Osteoblast (primary cell): ENCODE measurements at regions not wholly inside any gene's neighbourhood (a gene's known extent, or its start where the extent isn't known, plus 50 kb on each side); places are given as distances from the start of the nearest gene placed in this dataset.

ENCODE experiments used
- DNase-seq: peaks from one replicate; pipeline ENCODE4 v3.0.0; 2011; ENCODE audit warnings: low spot score, mixed read lengths; ENCODE audit not compliant: insufficient read length; ENCODE audit errors: missing footprints
- H2AFZ ChIP-seq: 2 replicates; pipeline ENCODE4 v1.6.0; 2011; ENCODE audit warnings: mild to moderate bottlenecking, low read length
- H3K27ac ChIP-seq: 2 replicates; pipeline ENCODE4 v1.5.1; 2011; ENCODE audit warnings: mild to moderate bottlenecking, low read depth, low read length, moderate library complexity
- H3K27me3 ChIP-seq: 2 replicates; pipeline ENCODE4 v1.6.0; 2012; ENCODE audit warnings: mild to moderate bottlenecking, control low read depth, inconsistent platforms, low read length, moderate library complexity; ENCODE audit not compliant: insufficient read depth
- H3K36me3 ChIP-seq: 2 replicates; pipeline ENCODE4 v1.5.1; 2011; ENCODE audit warnings: mild to moderate bottlenecking, low read length, control low read depth, moderate library complexity; ENCODE audit not compliant: insufficient read depth
- H3K4me1 ChIP-seq: 2 replicates; pipeline ENCODE4 v1.5.1; 2011; ENCODE audit warnings: mild to moderate bottlenecking, low read length, control low read depth, moderate library complexity; ENCODE audit not compliant: insufficient read depth
- H3K4me2 ChIP-seq: 2 replicates; pipeline ENCODE4 v1.6.0; 2011; ENCODE audit warnings: mild to moderate bottlenecking, low read length; ENCODE audit not compliant: insufficient read depth
- H3K4me3 ChIP-seq: fragments of 200-600 bp; sonication (generic); 3 replicates; pipeline ENCODE4 v1.5.1; 2012; ENCODE audit warnings: mild to moderate bottlenecking, low read length, inconsistent platforms; ENCODE audit not compliant: insufficient read depth
- H3K79me2 ChIP-seq: 2 replicates; pipeline ENCODE4 v1.6.0; 2012; ENCODE audit warnings: mild to moderate bottlenecking, low read length, control low read depth, inconsistent platforms; ENCODE audit not compliant: insufficient read depth
- H3K9me3 ChIP-seq: 2 replicates; pipeline ENCODE4 v1.5.1; 2011; ENCODE audit warnings: low read depth, low read length, control low read depth
- H4K20me1 ChIP-seq: 2 replicates; pipeline ENCODE4 v1.6.0; 2012; ENCODE audit warnings: mild to moderate bottlenecking, low read length, control low read depth; ENCODE audit not compliant: insufficient read depth
- TF ChIP-seq, protein P1 (sequence below): IDR thresholded peaks from 2 replicates; pipeline ENCODE4 v1.5.1; 2011; ENCODE audit warnings: mild to moderate bottlenecking, low read depth, low read length, moderate library complexity; ENCODE audit errors: extremely low read depth

DNA sequence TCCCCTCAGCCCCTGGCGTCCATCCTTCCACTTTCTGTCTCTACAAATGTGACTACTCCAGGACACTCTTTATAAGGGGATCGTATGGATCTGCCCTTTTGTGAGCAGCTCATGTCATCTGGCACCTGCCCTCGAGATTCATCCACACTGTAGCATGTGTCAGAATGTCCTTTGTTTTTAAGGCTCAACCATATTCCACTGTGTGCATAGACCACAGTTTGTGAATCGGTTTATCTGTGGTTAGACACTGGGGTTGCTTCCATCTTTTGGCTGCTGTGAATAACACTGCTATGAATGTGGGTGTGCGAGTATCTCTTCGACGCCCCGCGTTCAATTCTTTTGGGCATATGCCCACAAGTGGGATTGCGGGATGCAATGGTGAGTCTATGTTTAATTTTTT lies 167.9 kb downstream of the NUP210 start:
- Histone ChIP-seq H3K27ac (no peak overlapping the region), H3K9me3 (no peaks in the 10 kb centered on the region), H3K4me2 (no peak overlapping the region), H3K27me3 (peaks cover 10% of the 10 kb centered on the region), H3K79me2 (no peaks in the 10 kb centered on the region), H3K36me3 (no peaks in the 10 kb centered on the region), H2AFZ (no peak overlapping the region), H3K4me1 (no peaks in the 10 kb centered on the region), H3K4me3 (no peak overlapping the region), H4K20me1 (no peaks in the 10 kb centered on the region)
- TF ChIP-seq, protein P1, sequence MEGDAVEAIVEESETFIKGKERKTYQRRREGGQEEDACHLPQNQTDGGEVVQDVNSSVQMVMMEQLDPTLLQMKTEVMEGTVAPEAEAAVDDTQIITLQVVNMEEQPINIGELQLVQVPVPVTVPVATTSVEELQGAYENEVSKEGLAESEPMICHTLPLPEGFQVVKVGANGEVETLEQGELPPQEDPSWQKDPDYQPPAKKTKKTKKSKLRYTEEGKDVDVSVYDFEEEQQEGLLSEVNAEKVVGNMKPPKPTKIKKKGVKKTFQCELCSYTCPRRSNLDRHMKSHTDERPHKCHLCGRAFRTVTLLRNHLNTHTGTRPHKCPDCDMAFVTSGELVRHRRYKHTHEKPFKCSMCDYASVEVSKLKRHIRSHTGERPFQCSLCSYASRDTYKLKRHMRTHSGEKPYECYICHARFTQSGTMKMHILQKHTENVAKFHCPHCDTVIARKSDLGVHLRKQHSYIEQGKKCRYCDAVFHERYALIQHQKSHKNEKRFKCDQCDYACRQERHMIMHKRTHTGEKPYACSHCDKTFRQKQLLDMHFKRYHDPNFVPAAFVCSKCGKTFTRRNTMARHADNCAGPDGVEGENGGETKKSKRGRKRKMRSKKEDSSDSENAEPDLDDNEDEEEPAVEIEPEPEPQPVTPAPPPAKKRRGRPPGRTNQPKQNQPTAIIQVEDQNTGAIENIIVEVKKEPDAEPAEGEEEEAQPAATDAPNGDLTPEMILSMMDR, result no peak
- no peak for DNase-seq

DNA sequence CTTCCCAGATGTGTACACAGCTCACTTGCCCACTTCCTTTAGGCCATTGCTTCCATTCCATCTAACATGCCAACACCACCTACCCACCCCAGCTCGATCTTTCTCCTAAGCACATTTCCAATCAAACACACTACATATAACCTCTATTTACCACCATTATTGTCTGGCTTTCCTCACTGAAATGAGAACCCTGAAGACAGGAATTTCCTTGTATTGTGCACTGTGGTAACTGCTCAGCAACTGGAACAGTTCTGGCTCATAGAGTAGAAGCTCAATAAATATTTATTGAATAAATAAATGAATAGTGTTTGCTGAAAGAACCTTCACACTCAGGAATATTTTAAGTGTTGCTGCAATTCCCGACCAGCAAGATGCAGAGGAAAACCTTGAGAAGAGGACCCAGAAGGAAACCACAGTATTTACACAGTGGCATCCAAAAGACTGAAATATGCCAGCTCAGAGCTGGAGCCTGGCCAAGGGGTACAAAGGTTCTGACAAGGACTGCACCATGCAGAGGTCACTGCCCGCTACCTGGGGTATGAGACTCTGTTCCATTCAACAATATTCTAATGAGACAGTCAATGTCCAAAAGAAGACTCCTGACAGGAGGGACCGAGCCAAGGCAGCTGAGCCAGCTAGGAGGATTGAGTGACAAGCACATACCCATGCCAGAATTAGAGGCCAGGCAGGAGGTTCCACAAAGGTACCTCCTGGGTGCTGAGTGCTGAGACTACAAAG lies 168.8 kb downstream of the NUP210 start:
- Histone ChIP-seq H3K27ac (no peak overlapping the region), H2AFZ (no peak overlapping the region), H3K9me3 (no peaks in the 10 kb centered on the region), H3K36me3 (no peaks in the 10 kb centered on the region), H3K4me3 (no peak overlapping the region), H3K4me2 (no peak overlapping the region), H3K4me1 (no peaks in the 10 kb centered on the region), H3K27me3 (peaks cover 10% of the 10 kb centered on the region), H3K79me2 (no peaks in the 10 kb centered on the region), H4K20me1 (no peaks in the 10 kb centered on the region)
- TF ChIP-seq, protein P1, result no peak
- DNase-seq, result no peak

DNA sequence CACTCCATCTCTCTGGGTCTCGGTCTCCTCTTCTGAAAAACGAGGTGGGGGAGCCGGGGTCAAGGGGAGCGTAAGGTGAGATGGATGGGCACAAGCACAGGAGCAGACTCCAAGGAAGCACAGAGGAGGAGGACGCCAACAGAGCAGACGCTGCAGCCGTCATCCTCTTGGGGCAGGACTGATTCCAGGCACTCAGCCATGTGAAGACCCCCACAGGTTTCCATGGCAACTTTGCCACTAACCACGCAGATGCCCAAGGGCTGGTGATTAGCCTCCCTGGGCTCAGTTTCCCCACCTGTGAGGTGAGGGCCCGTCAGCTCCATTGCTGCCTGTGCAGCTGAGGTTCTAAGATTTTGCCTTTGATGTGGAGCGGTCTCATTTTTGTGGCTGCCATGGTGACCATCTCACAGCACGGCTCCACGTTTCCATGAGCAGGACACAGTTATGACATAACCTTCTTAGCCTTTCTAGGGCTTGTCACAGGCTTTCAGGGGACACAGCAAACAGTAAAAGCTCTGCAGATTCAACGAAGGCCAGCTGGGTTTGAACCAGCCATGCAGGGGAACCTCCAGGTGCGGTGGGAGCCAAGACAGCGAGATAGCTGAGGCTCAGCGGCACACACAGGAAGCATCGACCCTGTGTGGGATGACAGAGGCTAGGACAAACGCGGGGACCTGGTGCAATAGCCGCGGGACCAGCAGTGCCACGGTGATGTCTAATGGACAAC lies 170.3 kb downstream of the NUP210 start:
- H3K4me3 ChIP-seq, result no peak overlapping the region
- no peak overlapping the region for H3K4me2 ChIP-seq
- H3K27ac ChIP-seq, result no peak overlapping the region
- TF ChIP-seq, protein P1, result no peak
- DNase-seq, result no peak
- no peaks in the 10 kb centered on the region for H3K4me1 ChIP-seq
- H4K20me1 ChIP-seq, result no peaks in the 10 kb centered on the region
- H3K9me3 ChIP-seq, result no peaks in the 10 kb centered on the region
- peaks cover 10% of the 10 kb centered on the region for H3K27me3 ChIP-seq
- no peaks in the 10 kb centered on the region for H3K36me3 ChIP-seq
- H2AFZ ChIP-seq, result no peak overlapping the region
- no peaks in the 10 kb centered on the region for H3K79me2 ChIP-seq

DNA sequence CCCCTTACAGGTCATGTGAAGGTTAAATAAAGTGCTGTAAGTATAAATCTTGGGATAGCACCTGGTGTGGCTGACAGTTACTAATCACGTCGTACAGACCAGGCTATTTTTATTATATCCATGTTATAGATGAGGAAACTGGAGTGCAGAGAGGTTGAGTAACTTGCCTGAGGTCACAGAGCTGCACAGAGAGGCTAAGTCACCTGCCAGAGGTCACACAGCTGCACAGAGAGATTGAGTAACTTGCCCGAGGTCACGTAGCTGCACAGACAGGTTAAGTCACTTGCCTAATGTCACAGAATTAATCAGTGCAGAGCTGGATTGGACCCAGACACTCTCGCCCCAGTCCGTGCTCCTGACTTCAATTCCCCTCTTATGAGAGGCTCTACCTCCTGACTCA lies 171.5 kb downstream of the NUP210 start:
- Histone ChIP-seq H2AFZ (no peak overlapping the region), H3K27ac (no peak overlapping the region), H3K79me2 (no peaks in the 10 kb centered on the region), H3K27me3 (peaks cover 10% of the 10 kb centered on the region), H3K4me3 (no peak overlapping the region), H3K4me2 (no peak overlapping the region), H3K4me1 (no peaks in the 10 kb centered on the region), H3K9me3 (no peaks in the 10 kb centered on the region), H3K36me3 (no peaks in the 10 kb centered on the region), H4K20me1 (no peaks in the 10 kb centered on the region)
- TF ChIP-seq, protein P1, result no peak
- DNase-seq, result no peak
